Liver (tissue), 8 donors: ENCODE measurements at regions not wholly inside any gene's neighbourhood (a gene's known extent, or its start where the extent isn't known, plus 50 kb on each side); places are given as distances from the start of the nearest gene placed in this dataset.
"Not testable (repeated sequence)": the region's sequence is repeated elsewhere in the genome, so short reads cannot be mapped to it uniquely, and the experiment has no call there.

ENCODE experiments used
- DNase-seq: peaks from one replicate; pipeline ENCODE4 v3.0.0-alpha.2; 2017; ENCODE audit warnings: low spot score
- H3K27ac ChIP-seq, 2 donors: one replicate each; pipeline ENCODE4 v1.7.0; 2013; ENCODE audit warnings: inconsistent platforms in 2 of 2, low read length in 2 of 2, control low read depth in 1 of 2, low read depth in 1 of 2, mild to moderate bottlenecking in 1 of 2
- H3K27me3 ChIP-seq, 4 donors: one replicate each; pipeline versions ENCODE4 v1.6.1 to v1.7.0; 2013; ENCODE audit warnings: low read length in 3 of 4, inconsistent platforms in 1 of 4, mild to moderate bottlenecking in 1 of 4, moderate library complexity in 1 of 4; ENCODE audit not compliant: control insufficient read depth in 4 of 4, insufficient read depth in 4 of 4
- H3K36me3 ChIP-seq, 4 donors: one replicate each; pipeline versions ENCODE4 v1.6.1 to v1.7.0; 2013; ENCODE audit warnings: low read length in 3 of 4, mild to moderate bottlenecking in 3 of 4, low read depth in 1 of 4, moderate library complexity in 1 of 4; ENCODE audit not compliant: control insufficient read depth in 4 of 4, insufficient read depth in 3 of 4
- H3K4me1 ChIP-seq, 4 donors: one replicate each; pipeline versions ENCODE4 v1.6.1 to v1.7.0; 2013; ENCODE audit warnings: low read length in 3 of 4, mild to moderate bottlenecking in 3 of 4, moderate library complexity in 1 of 4; ENCODE audit not compliant: control insufficient read depth in 4 of 4, insufficient read depth in 4 of 4
- H3K4me3 ChIP-seq, 3 donors: one replicate each; pipeline versions ENCODE4 v1.6.1 to v1.7.0; 2013; ENCODE audit warnings: low read length in 3 of 3, control low read depth in 1 of 3, low read depth in 1 of 3, mild to moderate bottlenecking in 1 of 3
- H3K9ac ChIP-seq, 2 donors: one replicate each; pipeline ENCODE4 v1.7.0; 2013; ENCODE audit warnings: low read length in 2 of 2, mild to moderate bottlenecking in 2 of 2, moderate library complexity in 2 of 2, control low read depth in 1 of 2, low read depth in 1 of 2
- H3K9me3 ChIP-seq, 4 donors: one replicate each; pipeline versions ENCODE4 v1.6.1 to v1.7.0; 2013; ENCODE audit warnings: low read length in 3 of 4; ENCODE audit not compliant: control insufficient read depth in 4 of 4
- ATF3 ChIP-seq: IDR thresholded peaks from 2 replicates; pipeline ENCODE4 v1.6.1; 2016; ENCODE audit warnings: antibody characterized with exemption
- FOXA2 ChIP-seq: IDR thresholded peaks from 2 replicates; pipeline ENCODE4 v1.6.1; 2016; ENCODE audit warnings: antibody characterized with exemption
- GABPA ChIP-seq, 2 donors: IDR thresholded peaks in 1 of 2; conservative IDR thresholded peaks in 1 of 2; 2 replicates each; pipeline ENCODE4 v1.6.1; 2016; ENCODE audit warnings: antibody characterized with exemption in 2 of 2, mild to moderate bottlenecking in 1 of 2, moderate library complexity in 1 of 2
- JUND ChIP-seq, 2 donors: IDR thresholded peaks; 2 replicates each; pipeline ENCODE4 v1.6.1; 2016; ENCODE audit warnings: antibody characterized with exemption in 2 of 2
- NR2F2 ChIP-seq: IDR thresholded peaks from 2 replicates; pipeline ENCODE4 v1.6.1; 2016; ENCODE audit warnings: antibody characterized with exemption
- REST ChIP-seq: IDR thresholded peaks from 2 replicates; pipeline ENCODE4 v1.6.1; 2016; ENCODE audit warnings: antibody characterized with exemption, mild to moderate bottlenecking
- RXRA ChIP-seq, 2 donors: IDR thresholded peaks; 2 replicates each; pipeline ENCODE4 v1.6.1; 2017 to 2018; ENCODE audit warnings: antibody characterized with exemption in 2 of 2, mild to moderate bottlenecking in 1 of 2
- TAF1 ChIP-seq: conservative IDR thresholded peaks from 2 replicates; pipeline ENCODE4 v1.6.1; 2016; ENCODE audit warnings: antibody characterized with exemption, mild to moderate bottlenecking
- YY1 ChIP-seq: IDR thresholded peaks from 2 replicates; pipeline ENCODE4 v1.6.1; 2016; ENCODE audit warnings: antibody characterized with exemption, mild to moderate bottlenecking
- ZBTB33 ChIP-seq: IDR thresholded peaks from 2 replicates; pipeline ENCODE4 v1.6.1; 2016; ENCODE audit warnings: antibody characterized with exemption
- WGBS: extraction: QIAGEN DNeasy Blood & Tissue Kit; methylation state at CpG from one replicate; pipeline ENCODE4 v1.1.7; 2013; 5-methylcytosine and 5-hydroxymethylcytosine counted together
- TF ChIP-seq, protein P1 (sequence below): fragments of 150-350 bp; IDR thresholded peaks from 2 replicates; pipeline ENCODE4 v1.5.1; 2017; ENCODE audit warnings: improper control_type of control experiment, low read depth, low read length; ENCODE audit not compliant: missing input control
- donor health status: healthy.
- donor health status: healthy.
- donor health status: healthy.
- donor health status: healthy.
- donor health status: healthy.

DNA sequence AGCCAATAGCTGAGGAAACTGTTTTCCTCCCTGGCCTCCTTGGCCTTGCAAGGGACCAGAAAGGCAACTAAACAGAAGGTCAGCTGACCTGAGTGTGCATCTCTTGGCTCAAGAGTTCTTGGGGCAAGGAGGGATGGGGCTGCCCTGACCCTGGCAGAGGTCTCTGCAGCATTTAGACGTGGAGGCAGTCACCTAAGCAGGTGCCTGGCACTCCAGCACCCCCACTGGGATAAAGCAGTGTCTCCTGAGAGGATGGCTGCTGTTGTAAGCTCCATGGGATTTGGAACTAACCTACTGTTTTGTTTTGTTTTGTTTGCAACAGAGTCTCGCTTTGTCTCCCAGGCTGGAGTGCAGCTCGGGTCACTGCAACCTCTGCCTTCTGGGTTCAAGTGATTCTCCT is 185.2 kb downstream of the TBC1D2B start:
- no peaks in the 10 kb centered on the region for H3K27me3 ChIP-seq
- no peaks in the 10 kb centered on the region for H3K4me1 ChIP-seq
- no peak for DNase-seq
- H3K36me3 ChIP-seq = no peaks in the 10 kb centered on the region
- H3K27ac ChIP-seq = no peak overlapping the region
- H3K4me3 ChIP-seq = no peak overlapping the region
- H3K9ac ChIP-seq = no peak overlapping the region
- no peaks in the 10 kb centered on the region for H3K9me3 ChIP-seq
- WGBS = 93% methylated on average over 3 of the region's 3 CpGs
- TF ChIP-seq RXRA (IDR thresholded peaks at IDR 0.05) = no peak
- no peak for TF ChIP-seq TAF1
- no peak for TF ChIP-seq FOXA2
- no peak for TF ChIP-seq GABPA (IDR thresholded peaks at IDR 0.05 in 1 of 2, conservative IDR thresholded peaks at IDR 0.05 in 1 of 2)
- TF ChIP-seq, protein P1, sequence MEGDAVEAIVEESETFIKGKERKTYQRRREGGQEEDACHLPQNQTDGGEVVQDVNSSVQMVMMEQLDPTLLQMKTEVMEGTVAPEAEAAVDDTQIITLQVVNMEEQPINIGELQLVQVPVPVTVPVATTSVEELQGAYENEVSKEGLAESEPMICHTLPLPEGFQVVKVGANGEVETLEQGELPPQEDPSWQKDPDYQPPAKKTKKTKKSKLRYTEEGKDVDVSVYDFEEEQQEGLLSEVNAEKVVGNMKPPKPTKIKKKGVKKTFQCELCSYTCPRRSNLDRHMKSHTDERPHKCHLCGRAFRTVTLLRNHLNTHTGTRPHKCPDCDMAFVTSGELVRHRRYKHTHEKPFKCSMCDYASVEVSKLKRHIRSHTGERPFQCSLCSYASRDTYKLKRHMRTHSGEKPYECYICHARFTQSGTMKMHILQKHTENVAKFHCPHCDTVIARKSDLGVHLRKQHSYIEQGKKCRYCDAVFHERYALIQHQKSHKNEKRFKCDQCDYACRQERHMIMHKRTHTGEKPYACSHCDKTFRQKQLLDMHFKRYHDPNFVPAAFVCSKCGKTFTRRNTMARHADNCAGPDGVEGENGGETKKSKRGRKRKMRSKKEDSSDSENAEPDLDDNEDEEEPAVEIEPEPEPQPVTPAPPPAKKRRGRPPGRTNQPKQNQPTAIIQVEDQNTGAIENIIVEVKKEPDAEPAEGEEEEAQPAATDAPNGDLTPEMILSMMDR = no peak
- no peak for TF ChIP-seq JUND (IDR thresholded peaks at IDR 0.05)
- TF ChIP-seq ATF3 = no peak
- no peak for TF ChIP-seq REST
- TF ChIP-seq YY1 = no peak
- no peak for TF ChIP-seq NR2F2
- no peak for TF ChIP-seq ZBTB33

- H3K4me3 ChIP-seq, H3K9me3 ChIP-seq, H3K36me3 ChIP-seq, H3K27me3 ChIP-seq, H3K9ac ChIP-seq, H3K27ac ChIP-seq, H3K4me1 ChIP-seq, DNase-seq: not testable (repeated sequence)
- WGBS = 74% methylated on average over 8 of the region's 8 CpGs
Observed at GRCh38 chr15:77891862-77892261, 185.6 kb downstream of the TBC1D2B start.

GRCh38 chr15:77890911-77891801 is 186.4 kb downstream of the TBC1D2B start:
- H3K36me3 ChIP-seq, H3K27me3 ChIP-seq, DNase-seq, H3K9ac ChIP-seq, H3K4me1 ChIP-seq, H3K27ac ChIP-seq, H3K9me3 ChIP-seq, H3K4me3 ChIP-seq: not testable (repeated sequence)
- 47% methylated on average over 18 of the region's 20 CpGs for WGBS

DNA sequence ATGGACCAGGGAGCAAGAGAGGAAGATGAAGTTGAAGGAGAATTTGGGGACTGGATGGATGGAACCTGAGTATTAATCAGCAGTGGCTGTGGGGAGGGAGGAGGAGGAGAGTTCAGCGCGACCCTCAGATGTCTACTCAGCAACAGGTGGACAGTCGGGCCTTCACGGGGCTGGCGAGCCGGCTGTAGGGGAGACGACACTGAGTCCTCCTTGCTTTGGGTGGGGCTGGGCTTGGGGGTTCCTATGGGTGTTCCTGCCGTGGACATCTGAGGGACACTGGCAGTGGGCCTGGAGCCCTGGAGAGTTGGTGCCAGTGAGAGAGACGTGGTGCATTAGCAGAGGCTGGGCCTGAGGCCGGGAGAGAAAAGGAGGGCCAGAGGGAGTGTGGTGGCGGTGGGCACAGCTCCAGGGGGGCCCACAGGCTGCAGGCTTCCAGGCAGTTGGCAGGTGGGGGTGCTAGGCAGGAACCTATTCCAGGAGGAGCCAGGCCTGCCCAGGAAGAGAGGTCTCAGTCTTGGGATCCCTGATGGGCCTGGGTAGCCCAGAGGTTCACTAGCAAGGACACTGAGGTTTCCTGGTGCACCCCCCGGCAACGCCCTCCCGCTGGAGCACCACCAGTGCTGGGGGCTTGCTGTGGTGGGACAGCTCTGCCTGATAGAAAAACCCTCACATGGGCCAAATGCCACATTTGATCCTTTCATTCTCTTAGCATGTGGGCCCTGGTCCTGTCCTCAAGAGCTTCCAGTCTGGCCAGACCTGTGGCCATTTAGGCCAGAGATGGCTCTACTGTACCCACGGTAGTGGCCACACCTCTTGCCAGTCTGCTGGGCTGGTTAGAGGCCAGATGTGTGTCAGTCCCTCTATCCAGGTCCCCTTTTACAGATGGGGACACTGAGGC is 187.4 kb downstream of the TBC1D2B start:
- DNase-seq, H3K9ac ChIP-seq, H3K4me3 ChIP-seq, H3K36me3 ChIP-seq, H3K27me3 ChIP-seq, H3K27ac ChIP-seq, H3K9me3 ChIP-seq, H3K4me1 ChIP-seq: not testable (repeated sequence)
- WGBS = 92% methylated on average over 15 of the region's 15 CpGs
